ENCODE measurements at regions not wholly inside any gene's neighbourhood (a gene's known extent, or its start where the extent isn't known, plus 50 kb on each side); places are given as distances from the start of the nearest gene placed in this dataset.
"Not testable (repeated sequence)": the region's sequence is repeated elsewhere in the genome, so short reads cannot be mapped to it uniquely, and the experiment has no call there.

- DNase-seq (ENCODE audit: low spot score), result no peak
Measured at GRCh38 chr3:56955492-56956111, 104.9 kb upstream of the SPATA12 start.

- DNase-seq (ENCODE audit: low spot score), result no peak
Measured at GRCh38 chr3:56954125-56954524, 106.3 kb upstream of the SPATA12 start.

GRCh38 chr3:56952846-56953245, 107.6 kb upstream of the SPATA12 start:
- no peak for DNase-seq (ENCODE audit: low spot score)

- DNase-seq (ENCODE audit: low spot score), result no peak
Measured at GRCh38 chr3:56952061-56952460, 108.4 kb upstream of the SPATA12 start.

GRCh38 chr3:56951366-56951765, 109.1 kb upstream of the SPATA12 start:
- no peak for DNase-seq (ENCODE audit: low spot score)

- DNase-seq (ENCODE audit: low spot score), result not testable (repeated sequence)
Measured at GRCh38 chr3:56945378-56945777, 115.1 kb upstream of the SPATA12 start.

- DNase-seq (ENCODE audit: low spot score), result no peak
Measured at GRCh38 chr3:56942523-56942922, 117.9 kb upstream of the SPATA12 start.

- DNase-seq (ENCODE audit: low spot score), result no peak
Measured at GRCh38 chr3:56940976-56941375, 119.5 kb upstream of the SPATA12 start.

- DNase-seq (ENCODE audit: low spot score), result no peak
Measured at GRCh38 chr3:56940321-56940720, 120.1 kb upstream of the SPATA12 start.

GRCh38 chr3:56939834-56940233, 120.6 kb upstream of the SPATA12 start:
- no peak for DNase-seq (ENCODE audit: low spot score)

GRCh38 chr3:56938530-56938929, 121.9 kb upstream of the SPATA12 start:
- DNase-seq (ENCODE audit: low spot score), result no peak

- no peak for DNase-seq (ENCODE audit: low spot score)
Measured at GRCh38 chr3:56937580-56937979, 122.9 kb upstream of the SPATA12 start.

- no peak for DNase-seq (ENCODE audit: low spot score)
Measured at GRCh38 chr3:56935811-56936210, 124.7 kb upstream of the SPATA12 start.

GRCh38 chr3:56934481-56934880, 126.0 kb upstream of the SPATA12 start:
- DNase-seq (ENCODE audit: low spot score), result not testable (repeated sequence)

GRCh38 chr3:56933803-56934202, 126.7 kb upstream of the SPATA12 start:
- no peak for DNase-seq (ENCODE audit: low spot score)

- DNase-seq (ENCODE audit: low spot score), result no peak
Measured at GRCh38 chr3:56932866-56933265, 127.6 kb upstream of the SPATA12 start.

- no peak for DNase-seq (ENCODE audit: low spot score)
Measured at GRCh38 chr3:56931836-56932235, 128.6 kb upstream of the SPATA12 start.

GRCh38 chr3:56930706-56931105, 129.0 kb upstream of the ARHGEF3 start:
- DNase-seq (ENCODE audit: low spot score), result no peak

GRCh38 chr3:56929809-56930615, 128.3 kb upstream of the ARHGEF3 start:
- no peak for DNase-seq (ENCODE audit: low spot score)

- no peak for DNase-seq (ENCODE audit: low spot score)
Measured at GRCh38 chr3:56928379-56929068, 126.8 kb upstream of the ARHGEF3 start.

GRCh38 chr3:56927855-56928254, 126.1 kb upstream of the ARHGEF3 start:
- DNase-seq (ENCODE audit: low spot score), result no peak

GRCh38 chr3:56926947-56927282, 125.2 kb upstream of the ARHGEF3 start:
- DNase-seq (ENCODE audit: low spot score), result no peak

Measured in ureter (tissue), 1 donor.